Stimulated activated naive CD4-positive, alpha-beta T cell (primary cell): ENCODE measurements at regions not wholly inside any gene's neighbourhood (a gene's known extent, or its start where the extent isn't known, plus 50 kb on each side); places are given as distances from the start of the nearest gene placed in this dataset.

Experiments used
- DNase-seq, 6 experiments: peaks; one replicate each; lab custom pipeline; 2025; lab: John Stamatoyannopoulos, UW

DNA sequence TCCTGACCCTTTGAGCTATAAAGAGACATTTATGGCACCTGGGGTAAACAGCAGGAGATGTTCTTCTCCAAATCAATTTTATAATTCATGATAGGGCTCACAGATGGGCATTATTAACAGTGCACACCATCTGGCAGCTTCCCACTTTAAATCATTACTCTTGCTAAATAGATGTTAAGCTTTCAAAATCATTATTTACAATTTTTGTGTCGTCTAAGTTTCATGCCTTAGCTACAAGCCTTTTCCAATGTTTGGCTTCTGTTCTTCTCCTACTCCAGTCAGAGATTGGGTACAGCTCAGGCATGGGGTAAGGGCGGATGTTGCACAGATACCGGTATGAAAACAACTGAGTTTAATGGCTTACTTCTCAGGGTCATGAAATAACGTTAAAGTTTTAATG is 120.9 kb upstream of the PFN2 start:
- no peak for DNase-seq

GRCh38 chr3:150090877-150091276 is 120.2 kb upstream of the PFN2 start:
- no peak for DNase-seq

DNA sequence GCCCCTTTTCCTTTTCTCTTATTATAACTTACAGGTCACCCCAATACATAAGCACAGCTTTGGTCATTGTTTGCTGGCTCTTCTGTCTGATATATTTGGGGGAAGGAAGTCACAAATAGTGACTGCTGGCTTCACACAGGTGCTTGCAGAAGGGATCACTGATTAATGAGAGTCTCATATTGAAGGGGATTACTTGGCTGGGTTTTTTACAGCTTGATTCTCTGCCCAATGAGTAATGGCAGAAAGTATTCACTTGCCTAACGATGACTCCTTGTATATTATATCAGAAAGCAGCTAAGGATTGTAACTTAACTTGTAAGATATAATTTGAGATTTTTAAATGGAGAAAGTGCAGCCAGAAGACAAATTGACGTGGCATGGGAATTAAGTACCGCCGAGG is 119.3 kb upstream of the PFN2 start:
- DNase-seq, result no peak

- no peak for DNase-seq
Observed at GRCh38 chr3:150084128-150084527, 113.4 kb upstream of the PFN2 start.

DNA sequence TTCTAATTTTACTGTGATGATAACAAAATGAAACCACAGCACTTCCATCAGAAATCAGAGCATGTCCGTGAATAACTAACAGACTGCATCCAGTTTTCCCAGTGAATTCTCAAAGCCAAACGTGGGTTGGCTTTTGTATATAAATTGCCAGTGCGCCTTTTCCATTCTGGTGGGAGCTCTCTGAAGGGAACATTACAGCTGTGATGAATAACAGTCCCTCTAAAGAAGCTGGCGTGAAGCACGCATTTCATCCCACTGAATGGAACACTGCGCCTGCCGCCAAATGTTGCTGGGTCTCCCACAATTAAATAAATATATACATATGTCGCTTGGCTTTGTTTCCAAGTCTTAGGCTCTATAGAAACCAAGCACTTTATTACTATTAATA is 113.0 kb upstream of the PFN2 start:
- DNase-seq, result no peak

GRCh38 chr3:150082898-150083654 is 112.4 kb upstream of the PFN2 start:
- no peak for DNase-seq

- DNase-seq, result no peak
Observed at GRCh38 chr3:150081084-150081483, 110.4 kb upstream of the PFN2 start.

GRCh38 chr3:150080058-150080730 is 109.5 kb upstream of the PFN2 start:
- no peak for DNase-seq

DNA sequence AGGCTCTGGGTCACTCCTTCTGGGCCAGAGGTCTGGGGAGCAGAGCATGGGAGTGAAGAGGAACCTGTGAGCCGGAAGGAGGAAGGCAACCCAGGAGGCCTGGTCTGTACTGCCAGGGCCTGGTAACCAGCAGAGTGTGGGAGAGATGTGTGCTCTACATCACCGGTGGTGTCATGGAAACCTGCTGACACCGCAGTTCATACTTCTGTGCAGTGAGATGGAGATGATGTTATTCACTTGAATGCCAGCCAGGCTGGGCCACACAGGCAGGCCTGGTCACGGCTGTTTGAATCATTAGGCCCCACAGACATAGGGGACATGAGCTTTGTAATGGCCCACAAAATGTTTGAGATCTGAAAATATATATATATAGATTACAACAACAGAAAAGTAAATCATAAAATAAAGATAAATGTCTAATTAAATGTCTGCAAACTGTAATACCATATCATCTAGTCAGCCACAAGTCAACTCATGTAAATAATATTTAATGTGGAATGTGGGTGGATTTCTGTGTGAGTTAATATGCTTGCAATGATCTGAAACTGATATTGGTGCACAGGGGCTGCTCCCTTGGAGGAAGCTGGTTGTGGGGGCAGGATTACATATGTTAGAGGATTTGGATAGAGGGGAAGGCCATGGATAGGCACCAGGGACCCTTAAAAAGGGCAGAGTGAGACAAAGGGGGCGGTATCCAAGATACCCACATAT is 108.5 kb upstream of the PFN2 start:
- no peak for DNase-seq

DNA sequence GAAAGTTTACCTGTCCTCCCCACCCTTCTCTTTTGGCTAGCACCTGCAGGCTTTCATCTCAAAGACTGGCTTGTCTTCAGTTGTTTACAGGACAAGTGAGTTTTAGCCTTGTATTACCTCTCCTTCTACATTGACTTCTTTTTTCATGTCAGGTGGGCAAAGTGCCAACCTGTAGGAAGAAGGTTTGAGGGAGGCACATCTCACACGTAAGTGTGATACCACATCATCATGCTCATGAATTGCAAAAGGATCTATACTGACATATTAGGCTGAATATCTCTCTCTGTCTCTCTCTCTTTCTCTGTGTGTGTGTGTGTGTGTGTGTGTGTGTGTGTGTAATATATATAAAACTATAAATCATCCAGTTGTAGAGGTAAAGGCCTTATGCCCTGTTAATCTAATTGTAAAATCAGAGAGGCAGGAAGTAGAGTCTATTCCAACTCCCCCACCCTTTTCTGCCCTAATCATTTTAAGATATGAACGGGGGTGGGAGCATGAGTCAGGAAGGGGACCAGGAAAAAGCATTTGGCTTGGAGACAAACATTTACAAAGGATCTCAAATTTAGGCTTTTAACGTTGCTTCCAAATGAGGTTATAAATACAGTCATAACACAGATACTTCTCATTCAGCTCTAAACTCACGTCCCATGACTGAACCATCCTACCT is 107.0 kb upstream of the PFN2 start:
- DNase-seq, result no peak

DNA sequence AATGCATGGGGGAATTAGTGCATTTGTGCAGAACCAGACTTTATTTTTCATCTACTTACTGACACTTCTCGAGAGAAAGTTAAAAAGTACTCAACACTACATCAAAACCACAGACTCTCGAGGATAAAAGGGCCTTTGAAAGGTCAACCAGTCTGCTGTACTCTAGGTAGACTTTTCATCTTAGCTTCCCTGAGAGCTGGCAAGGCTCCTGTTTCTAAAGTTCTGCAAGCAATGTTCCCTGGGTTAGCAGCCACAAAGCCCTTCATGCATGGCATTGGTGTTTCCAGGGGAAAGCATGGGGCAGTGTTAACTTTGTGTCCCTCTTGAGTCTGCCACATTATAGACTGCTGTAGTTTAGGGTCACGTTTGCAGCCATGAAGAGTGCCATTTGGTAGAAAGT is 106.4 kb upstream of the PFN2 start:
- DNase-seq, result no peak

DNA sequence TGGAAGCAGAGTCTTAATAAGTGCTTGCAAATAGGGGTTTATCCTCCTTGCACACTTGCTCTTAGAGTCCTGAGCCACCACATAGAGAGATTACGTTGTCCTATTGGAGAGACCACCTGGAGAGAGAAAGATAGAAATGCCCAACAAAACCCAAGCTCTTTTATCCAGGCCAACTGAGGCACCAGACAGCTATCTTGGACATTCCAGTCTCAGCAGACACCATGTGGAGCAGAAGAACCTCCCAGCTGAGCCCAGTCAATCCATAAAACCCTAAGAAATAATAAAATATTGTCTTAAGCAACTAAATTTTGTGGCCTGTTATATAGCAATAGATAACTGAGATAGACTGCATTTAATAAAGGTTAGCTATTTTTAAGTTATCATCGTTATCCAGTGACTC is 105.7 kb upstream of the PFN2 start:
- no peak for DNase-seq

DNA sequence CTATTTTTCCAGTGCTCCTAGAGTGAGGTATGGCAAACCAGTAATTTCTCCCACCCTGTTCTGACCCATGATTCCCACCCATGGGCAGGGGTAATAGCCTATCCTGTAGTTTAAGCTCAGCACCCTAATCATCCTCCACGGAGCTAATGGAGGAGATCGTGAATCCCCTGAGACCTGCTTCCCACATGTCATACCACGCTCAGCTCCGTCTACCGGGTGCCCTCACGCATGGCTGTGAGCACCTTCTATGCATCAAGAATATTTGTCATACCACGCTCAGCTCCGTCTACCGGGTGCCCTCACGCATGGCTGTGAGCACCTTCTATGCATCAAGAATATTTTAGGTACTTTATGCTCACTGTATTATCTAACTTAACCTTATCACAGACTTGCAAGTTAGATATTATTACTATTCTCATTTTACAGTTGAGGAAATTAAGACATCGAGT is 104.7 kb upstream of the PFN2 start:
- no peak for DNase-seq

- DNase-seq, result no peak
Observed at GRCh38 chr3:150074697-150075416, 104.2 kb upstream of the PFN2 start.

GRCh38 chr3:150074277-150074676 is 103.6 kb upstream of the PFN2 start:
- no peak for DNase-seq

DNA sequence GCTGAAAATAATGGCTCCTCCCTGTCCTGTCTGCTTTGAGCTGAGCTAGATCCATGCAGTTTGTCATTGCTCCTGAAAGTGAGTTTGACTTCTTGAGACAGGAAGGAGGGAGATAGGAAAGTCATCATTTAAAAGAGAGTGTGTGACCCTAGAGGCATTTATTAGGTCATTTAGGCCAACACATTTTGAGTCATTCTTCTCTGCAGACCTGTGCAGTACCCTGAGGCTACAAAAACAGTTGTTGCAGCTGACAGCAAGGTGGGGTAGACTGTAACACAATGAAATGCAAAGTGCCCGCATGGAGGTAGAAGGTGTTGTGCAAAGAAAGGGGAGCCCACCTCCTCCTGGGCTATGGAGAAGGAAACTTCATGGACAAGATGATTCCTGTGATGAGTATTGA is 102.8 kb upstream of the PFN2 start:
- no peak for DNase-seq

DNA sequence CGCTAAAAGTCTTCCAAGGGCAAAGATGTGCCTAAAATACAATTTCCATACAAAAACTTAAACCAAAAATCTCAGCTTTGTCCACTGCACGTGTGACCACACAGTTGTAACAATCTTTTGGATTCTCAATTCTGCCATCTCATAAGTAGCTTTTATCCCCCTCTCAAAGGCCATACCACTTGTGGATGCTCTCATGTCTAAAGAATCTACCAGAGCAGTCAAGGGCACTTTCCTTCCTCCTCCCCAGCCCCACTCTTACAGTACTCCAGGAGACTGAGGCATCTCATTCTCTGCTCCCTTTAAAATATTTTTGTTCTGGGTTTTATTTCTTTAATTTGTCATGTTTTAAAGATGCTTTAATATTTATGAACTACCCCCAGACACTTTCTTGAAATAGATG is 102.3 kb upstream of the PFN2 start:
- no peak for DNase-seq

GRCh38 chr3:150072576-150072975 is 101.9 kb upstream of the PFN2 start:
- no peak for DNase-seq

DNA sequence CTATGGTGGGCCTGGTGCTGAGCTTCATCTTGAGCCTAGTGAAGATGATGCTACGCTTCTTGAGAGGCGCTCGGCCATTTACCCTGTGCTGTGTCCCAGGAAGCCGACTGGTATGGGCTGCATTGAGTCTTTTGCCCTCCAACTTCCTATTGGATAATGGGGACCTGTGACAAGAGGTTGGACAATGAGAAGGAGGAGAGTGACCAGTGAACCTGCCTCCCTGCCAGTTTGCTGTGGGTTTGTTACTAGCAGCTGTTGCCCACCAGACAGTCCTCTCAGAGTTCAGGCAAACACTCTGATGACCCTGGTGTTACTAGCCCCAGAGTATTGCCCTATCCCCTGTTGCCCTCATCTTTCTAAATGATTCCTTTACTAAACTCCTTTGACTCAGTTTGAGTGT is 99.6 kb upstream of the PFN2 start:
- no peak for DNase-seq

DNA sequence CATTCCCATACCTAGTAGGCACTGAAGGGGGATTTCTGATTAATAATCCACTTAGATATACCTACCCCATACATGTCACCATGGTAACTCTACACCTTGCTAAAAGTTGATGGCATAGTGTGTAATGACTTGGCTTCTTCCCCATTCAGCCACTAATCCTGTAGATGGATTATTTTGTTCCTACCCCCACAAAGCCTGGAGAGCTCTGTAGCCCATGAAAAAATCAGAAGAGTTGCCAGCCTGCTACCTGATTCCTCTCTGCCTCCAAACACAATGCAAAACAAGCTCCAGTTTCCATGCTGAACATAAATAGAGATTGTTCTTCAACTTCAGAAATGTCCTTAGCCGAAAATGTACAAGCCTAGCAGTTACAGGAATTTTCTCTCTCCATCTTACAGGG is 98.9 kb upstream of the PFN2 start:
- DNase-seq, result no peak

- no peak for DNase-seq
Observed at GRCh38 chr3:150069154-150069527, 98.4 kb upstream of the PFN2 start.
